HEK293T (cell line): ENCODE measurements at regions not wholly inside any gene's neighbourhood (a gene's known extent, or its start where the extent isn't known, plus 50 kb on each side); places are given as distances from the start of the nearest gene placed in this dataset.

Source experiments
- CTCF ChIA-PET: fragments of 350-600 bp; formaldehyde crosslinking; extraction: SDS; loops from one replicate; lab custom pipeline; 2021; ENCODE audit warnings: antibody characterized with exemption, inconsistent platforms; lab: Yijun Ruan, JAX
- POLR2A ChIA-PET: fragments of 350-600 bp; formaldehyde crosslinking; extraction: SDS; loops from one replicate; lab custom pipeline; 2020; ENCODE audit warnings: antibody characterized with exemption, inconsistent platforms; lab: Yijun Ruan, JAX
- DNase-seq: peaks from one replicate; pipeline ENCODE4 v3.0.0; 2012; ENCODE audit warnings: mixed read lengths; ENCODE audit errors: extremely low spot score
- ARNT ChIP-seq: fragments of 450-650 bp; IDR thresholded peaks from 2 replicates; pipeline ENCODE4 v1.6.1; 2017; ENCODE audit warnings: mild to moderate bottlenecking
- BHLHE40 ChIP-seq: fragments of 450-650 bp; IDR thresholded peaks from 2 replicates; pipeline ENCODE4 v1.6.1; 2016; ENCODE audit warnings: mild to moderate bottlenecking, moderate library complexity, borderline replicate concordance
- CTBP1 ChIP-seq: fragments of 450-650 bp; IDR thresholded peaks from 2 replicates; pipeline ENCODE4 v1.6.1; 2016; ENCODE audit warnings: borderline replicate concordance
- ELF4 ChIP-seq: fragments of 450-650 bp; IDR thresholded peaks from 2 replicates; pipeline ENCODE4 v1.6.1; 2017; ENCODE audit warnings: antibody characterized with exemption
- FOXA1 ChIP-seq: fragments of 450-650 bp; IDR thresholded peaks from 2 replicates; pipeline ENCODE4 v1.6.1; 2016; ENCODE audit warnings: mild to moderate bottlenecking
- FOXK2 ChIP-seq: fragments of 450-650 bp; IDR thresholded peaks from 2 replicates; pipeline ENCODE4 v1.6.1; 2016; ENCODE audit warnings: mild to moderate bottlenecking
- FOXM1 ChIP-seq: fragments of 450-650 bp; IDR thresholded peaks from 2 replicates; pipeline ENCODE4 v1.6.1; 2017; ENCODE audit warnings: mild to moderate bottlenecking, borderline replicate concordance
- HDGF ChIP-seq: fragments of 450-650 bp; IDR thresholded peaks from 2 replicates; pipeline ENCODE4 v1.6.1; 2017; ENCODE audit warnings: antibody characterized with exemption, borderline replicate concordance
- L3MBTL2 ChIP-seq: fragments of 450-650 bp; conservative IDR thresholded peaks from 2 replicates; pipeline ENCODE4 v1.6.1; 2016; ENCODE audit warnings: mild to moderate bottlenecking
- LEF1 ChIP-seq: fragments of 450-650 bp; IDR thresholded peaks from 2 replicates; pipeline ENCODE4 v1.6.1; 2017; ENCODE audit warnings: mild to moderate bottlenecking, borderline replicate concordance
- NFRKB ChIP-seq: fragments of 450-650 bp; IDR thresholded peaks from 2 replicates; pipeline ENCODE4 v1.6.1; 2016; ENCODE audit warnings: mild to moderate bottlenecking, moderate library complexity
- SP1 ChIP-seq: fragments of 450-650 bp; IDR thresholded peaks from 2 replicates; pipeline ENCODE4 v1.6.1; 2017
- SUZ12 ChIP-seq: fragments of 450-650 bp; IDR thresholded peaks from 2 replicates; pipeline ENCODE4 v1.6.1; 2016; ENCODE audit warnings: mild to moderate bottlenecking
- TARDBP ChIP-seq: fragments of 450-650 bp; IDR thresholded peaks from 2 replicates; pipeline ENCODE4 v1.6.1; 2016
- ZNF384 ChIP-seq: fragments of 450-650 bp; IDR thresholded peaks from 2 replicates; pipeline ENCODE4 v1.6.1; 2016
- TF ChIP-seq, protein P1 (sequence below): fragments of 450-650 bp; IDR thresholded peaks from 2 replicates; pipeline ENCODE4 v1.6.1; 2016

DNA sequence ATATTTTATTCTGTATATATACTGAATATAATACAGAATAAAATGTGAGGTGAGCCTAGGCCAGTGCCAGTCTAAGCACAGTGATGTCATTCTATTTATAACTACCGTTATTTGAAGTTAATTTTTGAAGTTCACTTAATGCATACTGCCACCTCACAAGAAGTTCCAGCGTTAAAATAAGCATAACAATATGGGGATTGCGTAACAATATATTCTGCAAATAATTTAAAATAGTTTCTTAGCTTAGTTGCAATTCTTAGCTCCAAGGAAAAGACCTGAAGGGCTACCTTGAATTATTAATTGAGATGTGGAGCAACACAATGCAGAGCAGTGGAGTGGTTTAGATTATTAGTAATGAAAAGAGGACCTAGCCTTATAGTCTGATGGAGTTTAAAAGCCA is 390.5 kb upstream of the ROBO1 start:
- TF ChIP-seq, protein P1, sequence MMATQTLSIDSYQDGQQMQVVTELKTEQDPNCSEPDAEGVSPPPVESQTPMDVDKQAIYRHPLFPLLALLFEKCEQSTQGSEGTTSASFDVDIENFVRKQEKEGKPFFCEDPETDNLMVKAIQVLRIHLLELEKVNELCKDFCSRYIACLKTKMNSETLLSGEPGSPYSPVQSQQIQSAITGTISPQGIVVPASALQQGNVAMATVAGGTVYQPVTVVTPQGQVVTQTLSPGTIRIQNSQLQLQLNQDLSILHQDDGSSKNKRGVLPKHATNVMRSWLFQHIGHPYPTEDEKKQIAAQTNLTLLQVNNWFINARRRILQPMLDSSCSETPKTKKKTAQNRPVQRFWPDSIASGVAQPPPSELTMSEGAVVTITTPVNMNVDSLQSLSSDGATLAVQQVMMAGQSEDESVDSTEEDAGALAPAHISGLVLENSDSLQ, result no peak
- no peak for TF ChIP-seq ARNT
- no peak for DNase-seq
- ChIA-PET CTCF (no interaction called here), POLR2A (no interaction called here)

DNA sequence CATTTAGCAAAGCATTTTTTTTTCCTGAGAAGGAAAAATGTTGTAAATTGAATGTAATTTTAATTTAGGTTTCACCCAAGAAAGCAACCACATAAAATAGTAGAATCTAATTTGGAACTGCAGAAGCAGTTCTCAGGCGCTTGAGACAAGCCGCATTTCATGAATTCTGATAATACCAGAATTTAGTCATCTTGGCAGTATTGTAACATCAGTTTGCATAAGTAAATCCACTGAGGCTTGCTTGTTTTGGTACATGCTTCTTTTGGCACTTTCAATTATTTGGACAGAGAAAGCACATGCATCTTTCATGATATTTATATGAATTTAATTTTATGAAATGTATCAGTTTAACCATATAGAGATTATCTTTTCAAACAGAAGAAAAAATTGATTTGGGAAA is 389.7 kb upstream of the ROBO1 start:
- DNase-seq, result no peak
- CTCF ChIA-PET, result no interaction called here
- POLR2A ChIA-PET, result no interaction called here
- TF ChIP-seq, protein P1, result no peak
- no peak for TF ChIP-seq ZNF384
- no peak for TF ChIP-seq ELF4
- no peak for TF ChIP-seq LEF1
- TF ChIP-seq HDGF, result no peak
- no peak for TF ChIP-seq FOXK2
- TF ChIP-seq TARDBP, result no peak
- no peak for TF ChIP-seq FOXM1
- TF ChIP-seq L3MBTL2, result no peak
- TF ChIP-seq BHLHE40, result no peak
- TF ChIP-seq ARNT, result no peak
- no peak for TF ChIP-seq SP1
- TF ChIP-seq SUZ12, result no peak
- TF ChIP-seq CTBP1, result no peak
- no peak for TF ChIP-seq FOXA1
- no peak for TF ChIP-seq NFRKB

DNA sequence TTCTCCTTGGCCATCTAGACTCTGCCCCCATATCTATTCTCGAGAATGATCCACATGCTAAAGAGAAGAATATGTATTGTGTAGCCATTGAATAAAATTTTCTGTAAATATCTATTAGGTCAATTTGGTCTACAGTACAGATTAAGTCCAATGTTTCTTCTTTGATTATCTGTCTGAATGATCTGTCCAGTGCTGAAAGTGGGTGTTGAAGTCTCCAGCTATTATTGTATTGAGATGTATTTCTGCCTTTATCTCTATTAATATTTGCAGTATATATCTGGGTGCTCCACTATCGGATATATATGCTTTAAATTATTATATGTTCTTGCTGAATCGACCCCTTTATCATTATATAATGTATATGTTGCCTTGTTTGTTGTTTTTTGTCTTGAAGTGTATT is 384.9 kb upstream of the ROBO1 start:
- TF ChIP-seq SUZ12 (no peak), FOXK2 (no peak), CTBP1 (no peak), TARDBP (no peak), ELF4 (no peak), SP1 (no peak)
- ChIA-PET POLR2A (no interaction called here), CTCF (no interaction called here)
- no peak for DNase-seq

DNA sequence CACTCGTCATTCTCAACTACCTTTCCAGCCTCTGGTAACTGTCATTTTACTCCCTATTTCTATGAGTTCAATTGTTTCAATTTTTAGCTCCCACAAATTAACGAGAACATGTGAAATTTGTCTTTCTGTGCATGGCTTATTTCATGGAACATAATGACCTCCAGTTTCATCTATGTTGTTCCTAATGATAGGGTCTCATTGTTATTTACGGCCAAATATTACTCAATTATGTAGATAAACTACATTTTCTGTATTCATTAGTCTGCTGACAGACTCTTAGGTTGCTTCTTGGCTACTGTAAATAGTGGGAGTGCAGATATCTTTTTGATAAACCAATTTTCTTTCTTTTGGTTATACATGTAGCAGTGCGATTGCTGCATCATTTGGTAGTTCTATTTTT is 374.9 kb upstream of the ROBO1 start:
- TF ChIP-seq LEF1 (no peak), HDGF (no peak), FOXK2 (no peak), SUZ12 (no peak), CTBP1 (no peak), SP1 (no peak), ELF4 (no peak), L3MBTL2 (no peak), ARNT (no peak), TARDBP (no peak), FOXA1 (no peak), BHLHE40 (no peak), ZNF384 (no peak), FOXM1 (no peak), NFRKB (no peak)
- TF ChIP-seq, protein P1, result no peak
- CTCF ChIA-PET, result no interaction called here
- no peak for DNase-seq
- POLR2A ChIA-PET, result no interaction called here

DNA sequence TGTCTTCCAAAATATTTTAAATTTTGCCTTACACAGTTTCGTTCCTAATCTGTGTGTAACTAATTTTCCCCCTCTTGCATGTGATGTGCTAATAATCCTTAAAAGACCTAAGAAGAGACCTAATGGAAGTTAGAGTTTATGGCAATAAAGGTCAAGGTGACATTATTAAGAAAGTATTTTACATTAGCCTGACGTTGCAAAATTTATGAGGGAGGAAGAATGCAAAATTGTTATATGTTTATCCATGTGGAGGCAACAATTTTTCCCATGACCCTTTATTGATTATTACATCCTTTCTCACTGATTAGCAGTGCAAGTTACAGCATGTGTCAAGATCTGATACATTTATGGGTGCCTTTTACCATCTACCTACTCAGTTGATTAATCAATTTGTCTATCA is 373.8 kb upstream of the ROBO1 start:
- ChIA-PET CTCF (no interaction called here), POLR2A (no interaction called here)
- no peak for DNase-seq
- TF ChIP-seq SP1, result no peak
- TF ChIP-seq ZNF384, result no peak
- TF ChIP-seq ARNT, result no peak
- no peak for TF ChIP-seq NFRKB
- TF ChIP-seq ELF4, result no peak
- TF ChIP-seq, protein P1, result no peak
- TF ChIP-seq BHLHE40, result no peak
- TF ChIP-seq HDGF, result no peak
- TF ChIP-seq FOXK2, result no peak
- TF ChIP-seq L3MBTL2, result no peak
- TF ChIP-seq CTBP1, result no peak

DNA sequence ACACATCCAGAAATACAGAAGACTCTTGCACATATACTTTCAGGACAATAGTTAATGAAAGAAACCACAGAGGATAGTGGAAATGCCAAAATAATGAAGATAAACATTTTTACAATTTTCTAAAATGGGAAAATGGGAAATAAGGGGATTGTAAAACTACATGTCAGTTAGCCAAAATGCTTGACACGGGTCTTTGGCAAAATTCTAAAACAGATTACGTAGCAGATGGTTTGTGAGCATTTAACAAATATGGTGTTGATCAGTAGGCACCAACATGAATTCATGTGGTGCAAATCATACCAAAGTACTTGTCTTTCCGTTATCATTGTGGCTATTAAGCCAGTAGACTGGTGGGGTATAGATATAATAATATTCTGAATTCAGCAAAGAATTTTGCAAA is 348.5 kb upstream of the ROBO1 start:
- CTCF ChIA-PET, result no interaction called here
- no peak for TF ChIP-seq FOXK2
- TF ChIP-seq LEF1, result no peak
- TF ChIP-seq ZNF384, result no peak
- no peak for TF ChIP-seq ELF4
- TF ChIP-seq NFRKB, result no peak
- TF ChIP-seq SP1, result no peak
- no peak for TF ChIP-seq FOXA1
- no peak for TF ChIP-seq BHLHE40
- TF ChIP-seq TARDBP, result no peak
- no peak for TF ChIP-seq ARNT
- TF ChIP-seq FOXM1, result no peak
- TF ChIP-seq CTBP1, result no peak
- no peak for TF ChIP-seq L3MBTL2
- no peak for TF ChIP-seq SUZ12
- no peak for TF ChIP-seq HDGF
- TF ChIP-seq, protein P1, result no peak
- POLR2A ChIA-PET, result no interaction called here
- DNase-seq, result no peak
